ACC112 (cell line): ENCODE measurements at regions not wholly inside any gene's neighbourhood (a gene's known extent, or its start where the extent isn't known, plus 50 kb on each side); places are given as distances from the start of the nearest gene placed in this dataset.

Experiments used
- H2AFZ ChIP-seq: fragments of 200-600 bp; sonication (generic); one replicate; pipeline ENCODE4 v1.6.0; 2017; ENCODE audit warnings: antibody characterized with exemption, low read length; ENCODE audit not compliant: unreplicated experiment
- H3K27ac ChIP-seq: fragments of 200-600 bp; sonication (generic); 2 replicates; pipeline ENCODE4 v1.5.1; 2014; ENCODE audit warnings: low read depth, mild to moderate bottlenecking, antibody characterized with exemption, low read length, moderate library complexity
- H3K27me3 ChIP-seq: fragments of 200-600 bp; sonication (generic); 2 replicates; pipeline ENCODE4 v1.6.1; 2014; ENCODE audit warnings: mild to moderate bottlenecking, antibody characterized with exemption, low read length, moderate library complexity, mixed read lengths; ENCODE audit not compliant: insufficient read depth
- H3K36me3 ChIP-seq: fragments of 200-600 bp; sonication (generic); 2 replicates; pipeline ENCODE4 v1.6.1; 2016; ENCODE audit warnings: mild to moderate bottlenecking, antibody characterized with exemption, low read length, moderate library complexity, mixed read lengths; ENCODE audit not compliant: insufficient read depth
- H3K4me1 ChIP-seq: fragments of 200-600 bp; sonication (generic); one replicate; pipeline ENCODE4 v1.6.1; 2016; ENCODE audit warnings: low read length, mixed read lengths; ENCODE audit not compliant: insufficient read depth, unreplicated experiment, control insufficient read depth
- H3K4me3 ChIP-seq: fragments of 200-600 bp; sonication (generic); 2 replicates; pipeline ENCODE4 v1.5.1; 2014; ENCODE audit warnings: mild to moderate bottlenecking, low read depth, low read length
- H3K79me2 ChIP-seq: fragments of 200-600 bp; sonication (generic); one replicate; pipeline ENCODE4 v1.6.0; 2016; ENCODE audit warnings: low read length; ENCODE audit not compliant: control insufficient read depth, unreplicated experiment, insufficient read depth

- no peaks in the 10 kb centered on the region for H3K4me1 ChIP-seq
- H3K27me3 ChIP-seq: peaks cover 69% of the 10 kb centered on the region
- no peaks in the 10 kb centered on the region for H3K79me2 ChIP-seq
- no peak overlapping the region for H2AFZ ChIP-seq
- H3K4me3 ChIP-seq: no peak overlapping the region
- no peaks in the 10 kb centered on the region for H3K36me3 ChIP-seq
- H3K27ac ChIP-seq: no peak overlapping the region
These were observed 154.1 kb downstream of the NUP210 start for GRCh38 chr3:13266005-13266404.

- no peak overlapping the region for H2AFZ ChIP-seq
- no peaks in the 10 kb centered on the region for H3K4me1 ChIP-seq
- no peak overlapping the region for H3K4me3 ChIP-seq
- no peaks in the 10 kb centered on the region for H3K36me3 ChIP-seq
- H3K79me2 ChIP-seq: no peaks in the 10 kb centered on the region
- peaks cover 67% of the 10 kb centered on the region for H3K27me3 ChIP-seq
- no peak overlapping the region for H3K27ac ChIP-seq
These were observed 154.6 kb downstream of the NUP210 start for GRCh38 chr3:13265507-13265906.

- Histone ChIP-seq H3K27ac (no peak overlapping the region), H3K27me3 (peaks cover 67% of the 10 kb centered on the region), H2AFZ (no peak overlapping the region), H3K4me1 (no peaks in the 10 kb centered on the region), H3K79me2 (no peaks in the 10 kb centered on the region), H3K36me3 (no peaks in the 10 kb centered on the region), H3K4me3 (no peak overlapping the region)
These were observed 155.1 kb downstream of the NUP210 start for GRCh38 chr3:13265016-13265415.

- Histone ChIP-seq H3K36me3 (no peaks in the 10 kb centered on the region), H3K4me3 (no peak overlapping the region), H3K79me2 (no peaks in the 10 kb centered on the region), H3K27ac (no peak overlapping the region), H3K27me3 (peaks cover 67% of the 10 kb centered on the region), H3K4me1 (no peaks in the 10 kb centered on the region), H2AFZ (no peak overlapping the region)
These were observed 155.7 kb downstream of the NUP210 start for GRCh38 chr3:13264468-13264795.

GRCh38 chr3:13263770-13264467 lies 156.2 kb downstream of the NUP210 start:
- H3K4me1 ChIP-seq: no peaks in the 10 kb centered on the region
- H2AFZ ChIP-seq: no peak overlapping the region
- no peaks in the 10 kb centered on the region for H3K79me2 ChIP-seq
- no peak overlapping the region for H3K27ac ChIP-seq
- H3K4me3 ChIP-seq: no peak overlapping the region
- peaks cover 67% of the 10 kb centered on the region for H3K27me3 ChIP-seq
- H3K36me3 ChIP-seq: no peaks in the 10 kb centered on the region

GRCh38 chr3:13262493-13263211 lies 157.5 kb downstream of the NUP210 start:
- Histone ChIP-seq H3K27me3 (peaks cover 65% of the 10 kb centered on the region), H2AFZ (no peak overlapping the region), H3K27ac (no peak overlapping the region), H3K36me3 (no peaks in the 10 kb centered on the region), H3K79me2 (no peaks in the 10 kb centered on the region), H3K4me1 (no peaks in the 10 kb centered on the region), H3K4me3 (no peak overlapping the region)

GRCh38 chr3:13261892-13262291 lies 158.2 kb downstream of the NUP210 start:
- H3K4me3 ChIP-seq: no peak overlapping the region
- peaks cover 63% of the 10 kb centered on the region for H3K27me3 ChIP-seq
- no peaks in the 10 kb centered on the region for H3K36me3 ChIP-seq
- no peaks in the 10 kb centered on the region for H3K4me1 ChIP-seq
- no peak overlapping the region for H3K27ac ChIP-seq
- H3K79me2 ChIP-seq: no peaks in the 10 kb centered on the region
- no peak overlapping the region for H2AFZ ChIP-seq

- Histone ChIP-seq H3K4me1 (no peaks in the 10 kb centered on the region), H3K4me3 (no peak overlapping the region), H3K27ac (no peak overlapping the region), H3K27me3 (peaks cover 65% of the 10 kb centered on the region), H2AFZ (no peak overlapping the region), H3K79me2 (no peaks in the 10 kb centered on the region), H3K36me3 (no peaks in the 10 kb centered on the region)
These were observed 158.9 kb downstream of the NUP210 start for GRCh38 chr3:13261104-13261830.

- H3K79me2 ChIP-seq: no peaks in the 10 kb centered on the region
- no peak overlapping the region for H3K4me3 ChIP-seq
- H3K4me1 ChIP-seq: no peaks in the 10 kb centered on the region
- H3K27me3 ChIP-seq: peaks cover 63% of the 10 kb centered on the region
- H2AFZ ChIP-seq: no peak overlapping the region
- H3K27ac ChIP-seq: no peak overlapping the region
- H3K36me3 ChIP-seq: no peaks in the 10 kb centered on the region
These were observed 159.6 kb downstream of the NUP210 start for GRCh38 chr3:13260259-13261103.

GRCh38 chr3:13259831-13260230 lies 160.3 kb downstream of the NUP210 start:
- Histone ChIP-seq H3K4me1 (no peaks in the 10 kb centered on the region), H3K27me3 (peaks cover 63% of the 10 kb centered on the region), H3K4me3 (no peak overlapping the region), H2AFZ (no peak overlapping the region), H3K36me3 (no peaks in the 10 kb centered on the region), H3K27ac (no peak overlapping the region), H3K79me2 (no peaks in the 10 kb centered on the region)
